WI38 (cell line): ENCODE measurements at regions not wholly inside any gene's neighbourhood (a gene's known extent, or its start where the extent isn't known, plus 50 kb on each side); places are given as distances from the start of the nearest gene placed in this dataset.
"Not testable (repeated sequence)": the region's sequence is repeated elsewhere in the genome, so short reads cannot be mapped to it uniquely, and the experiment has no call there.

ENCODE experiments used
- H3K4me3 ChIP-seq: 2 replicates; pipeline ENCODE4 v1.5.1; 2011; ENCODE audit warnings: low read depth, mild to moderate bottlenecking, control low read depth, low read length
- CTCF ChIP-seq: IDR thresholded peaks from 2 replicates; pipeline ENCODE4 v1.5.1; 2012; ENCODE audit warnings: low read depth, mild to moderate bottlenecking, control low read depth, low read length

DNA sequence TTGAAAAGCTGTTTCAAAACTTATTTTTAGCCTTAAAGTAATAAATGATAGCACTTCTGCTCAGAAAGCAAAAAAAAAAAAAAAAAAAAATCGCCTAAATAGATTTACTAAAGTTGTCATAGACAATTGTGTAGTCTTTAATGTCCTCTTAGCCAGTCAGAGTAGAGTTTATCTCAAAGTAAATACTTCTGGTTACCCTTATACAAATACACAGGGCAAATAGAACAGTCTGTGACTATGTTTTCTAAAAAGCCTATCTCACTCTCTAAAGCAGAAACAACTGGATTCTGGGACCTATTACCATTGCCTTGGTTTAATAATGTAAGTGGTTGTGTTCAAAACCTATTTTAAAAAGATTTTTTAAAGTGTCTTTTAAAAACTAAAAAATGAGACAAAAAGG lies 156.2 kb upstream of the THSD7A start:
- no peak for TF ChIP-seq CTCF
- H3K4me3 ChIP-seq = no peak overlapping the region

- TF ChIP-seq CTCF = no peak
- H3K4me3 ChIP-seq = no peak overlapping the region
These were observed 170.4 kb upstream of the THSD7A start for GRCh38 chr7:12002428-12002827.

- H3K4me3 ChIP-seq = no peak overlapping the region
- no peak for TF ChIP-seq CTCF
These were observed 172.6 kb upstream of the THSD7A start for GRCh38 chr7:12004581-12004980.

GRCh38 chr7:12007576-12007975 lies 175.6 kb upstream of the THSD7A start:
- TF ChIP-seq CTCF = no peak
- H3K4me3 ChIP-seq = no peak overlapping the region

- H3K4me3 ChIP-seq = no peak overlapping the region
- no peak for TF ChIP-seq CTCF
These were observed 182.0 kb upstream of the THSD7A start for GRCh38 chr7:12013983-12014382.

DNA sequence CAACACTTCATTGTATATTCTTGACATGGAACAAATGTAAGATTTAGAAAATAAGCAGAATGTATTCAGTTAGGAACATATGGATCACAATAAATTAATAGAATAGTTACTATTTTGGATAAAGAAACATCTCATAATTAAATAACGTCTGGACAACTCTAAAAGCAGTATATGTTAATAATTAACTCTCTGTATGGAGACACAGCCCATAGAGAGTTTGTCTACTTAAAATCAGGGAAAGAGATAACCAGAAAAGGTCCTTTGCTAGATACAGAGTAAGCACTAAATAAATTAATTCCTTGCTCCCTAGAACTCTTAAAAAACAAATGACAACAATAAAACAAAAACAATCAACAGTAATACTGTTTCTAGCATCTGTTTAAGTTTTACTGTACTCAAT lies 184.4 kb upstream of the THSD7A start:
- no peak for TF ChIP-seq CTCF
- no peak overlapping the region for H3K4me3 ChIP-seq

DNA sequence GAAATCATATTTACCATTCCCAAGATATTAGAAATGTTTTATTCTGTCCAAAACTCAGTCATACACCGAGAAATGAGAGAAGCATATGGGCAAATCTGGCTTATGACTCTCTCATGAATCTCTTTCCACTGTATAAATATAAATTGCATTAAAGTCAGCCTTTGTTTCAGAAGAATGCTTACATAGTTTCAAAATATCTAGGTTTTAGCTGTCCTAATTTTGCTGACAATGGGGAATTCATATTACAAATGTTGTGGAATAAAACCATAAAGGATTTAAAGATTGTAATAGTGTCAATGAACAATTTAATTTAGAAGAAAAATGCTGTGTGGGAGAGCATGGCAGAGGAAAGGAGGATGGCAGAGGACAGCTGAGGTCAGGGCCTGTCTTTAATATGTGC lies 185.0 kb upstream of the THSD7A start:
- no peak for TF ChIP-seq CTCF
- H3K4me3 ChIP-seq = no peak overlapping the region

DNA sequence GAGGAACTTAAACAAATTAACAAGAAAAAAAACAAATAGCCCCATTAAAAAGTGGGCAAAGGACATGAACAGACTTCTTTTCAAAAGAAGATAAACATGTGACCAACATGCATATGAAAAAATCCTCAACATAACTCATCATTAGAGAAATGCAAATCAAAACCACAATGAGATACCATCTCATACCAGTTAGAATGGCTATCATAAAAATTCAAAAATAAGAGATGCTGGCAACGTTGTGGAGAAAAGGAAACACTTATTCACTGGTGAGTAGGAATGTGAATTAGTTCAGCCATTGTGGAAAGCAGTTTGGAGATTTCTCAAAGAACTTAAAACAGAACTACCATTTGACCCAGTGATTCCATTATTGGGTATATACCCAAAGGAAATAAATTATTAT lies 189.1 kb upstream of the TMEM106B start:
- H3K4me3 ChIP-seq = not testable (repeated sequence)
